ENCODE measurements at regions not wholly inside any gene's neighbourhood (a gene's known extent, or its start where the extent isn't known, plus 50 kb on each side); places are given as distances from the start of the nearest gene placed in this dataset.

DNA sequence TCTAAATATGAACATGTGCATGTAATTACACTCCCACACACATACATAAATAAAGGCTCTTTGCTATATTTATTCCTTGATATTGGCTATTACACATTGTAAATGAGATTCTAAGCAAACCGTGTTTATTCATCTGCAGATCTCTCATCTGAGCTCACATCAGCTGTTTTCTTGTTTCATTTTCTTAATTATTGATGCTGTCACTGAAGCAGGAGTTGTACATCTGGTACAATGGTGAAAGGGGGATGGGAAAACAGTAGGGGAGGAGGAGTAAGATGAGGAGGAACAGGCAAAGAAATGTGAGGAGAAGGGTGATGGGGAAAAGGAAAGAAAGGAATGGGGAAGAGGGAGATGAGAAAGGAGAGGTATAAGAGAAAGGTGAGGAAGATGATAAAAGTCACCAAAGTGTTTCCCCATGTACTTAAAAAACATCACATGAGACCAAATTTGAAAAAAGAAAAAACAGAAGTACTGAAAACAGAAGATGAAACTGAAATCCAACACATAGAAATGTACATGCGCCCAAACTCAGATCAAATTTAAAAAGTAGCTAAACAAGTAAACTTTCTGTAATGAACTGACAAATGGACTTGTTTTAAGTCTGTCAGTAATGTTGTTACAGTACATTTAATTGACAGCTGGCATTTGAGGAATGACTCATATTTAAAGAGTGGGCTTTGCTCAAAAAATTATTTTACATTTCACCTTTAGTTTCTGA lies 472.2 kb downstream of the ARL4A start:
- DNase-seq, result peak; percentile 61

DNA sequence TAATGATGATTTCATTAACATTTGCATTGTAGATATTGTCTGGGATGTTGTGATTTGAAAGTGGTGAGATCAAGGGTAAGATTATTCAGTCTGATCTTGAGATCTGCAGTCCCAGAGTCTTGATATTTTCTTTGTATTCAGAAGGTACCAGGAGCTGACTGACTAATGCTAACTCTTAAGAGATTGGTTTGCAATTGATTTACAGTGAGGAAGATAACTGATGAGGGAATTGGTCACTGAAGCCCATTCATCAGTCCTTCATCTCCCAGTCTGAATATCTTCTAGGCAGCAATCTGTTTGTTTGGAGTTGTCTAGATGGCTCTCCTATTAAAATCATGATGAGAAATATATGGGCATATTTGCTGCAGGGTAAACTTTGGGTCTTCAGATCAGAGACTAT lies 473.7 kb downstream of the ARL4A start:
- DNase-seq, result no peak

DNA sequence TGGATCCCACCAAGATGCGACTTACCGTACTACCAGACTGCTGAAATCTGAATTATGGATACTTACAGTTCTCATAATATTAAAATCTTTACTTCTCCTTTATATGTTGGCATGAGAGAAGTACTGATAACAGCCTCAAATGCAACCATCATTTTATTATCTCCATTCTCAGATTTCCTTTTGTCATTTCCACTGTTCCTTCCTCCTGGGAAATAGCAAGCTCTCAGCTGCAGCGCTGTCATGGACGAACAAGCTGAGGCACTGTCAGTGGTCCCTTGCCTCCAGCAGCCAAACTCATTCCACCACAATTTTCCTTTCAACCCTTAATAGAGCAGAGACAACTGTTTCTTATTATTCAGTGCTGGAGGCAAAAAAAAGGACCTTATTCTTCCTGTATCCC lies 478.4 kb downstream of the ARL4A start:
- no peak for DNase-seq

DNA sequence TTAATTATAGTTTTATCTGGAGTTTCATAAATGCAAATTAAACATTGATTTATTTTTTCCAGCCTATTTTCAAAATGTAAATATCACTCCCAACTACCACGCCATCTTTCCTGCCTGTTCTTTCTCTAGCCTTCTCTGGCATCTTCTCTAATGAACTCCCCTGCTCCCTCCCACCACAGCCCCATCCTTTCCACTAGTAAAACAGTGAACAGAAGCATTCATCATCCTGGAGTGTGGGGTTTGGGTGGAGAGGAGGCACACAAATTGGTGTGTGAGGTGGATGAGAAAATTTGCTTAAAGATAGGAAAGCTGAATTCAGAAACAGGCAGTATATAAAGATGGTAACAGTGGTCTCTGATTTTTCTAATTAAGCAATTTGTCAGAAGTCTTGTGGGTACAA lies 479.4 kb downstream of the ARL4A start:
- DNase-seq, result no peak

DNA sequence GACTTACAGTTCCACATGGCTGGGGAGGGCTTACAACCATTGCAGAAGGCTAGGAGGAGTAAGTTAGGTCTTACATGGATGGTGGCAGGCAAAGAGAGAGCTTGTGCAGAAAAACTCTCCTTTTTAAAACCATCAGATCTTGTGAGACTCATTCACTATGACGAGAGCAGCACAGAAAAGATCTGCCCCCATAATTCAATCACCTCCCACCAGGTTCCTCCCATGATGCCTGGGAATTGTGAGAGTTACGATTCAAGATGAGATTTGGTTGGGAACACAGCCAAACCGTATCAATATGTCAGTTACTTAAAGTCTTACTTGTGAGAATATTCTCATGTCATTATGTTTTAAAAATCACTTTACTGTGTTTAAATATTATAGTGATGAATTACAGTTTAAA lies 481.9 kb downstream of the ARL4A start:
- no peak for DNase-seq

DNA sequence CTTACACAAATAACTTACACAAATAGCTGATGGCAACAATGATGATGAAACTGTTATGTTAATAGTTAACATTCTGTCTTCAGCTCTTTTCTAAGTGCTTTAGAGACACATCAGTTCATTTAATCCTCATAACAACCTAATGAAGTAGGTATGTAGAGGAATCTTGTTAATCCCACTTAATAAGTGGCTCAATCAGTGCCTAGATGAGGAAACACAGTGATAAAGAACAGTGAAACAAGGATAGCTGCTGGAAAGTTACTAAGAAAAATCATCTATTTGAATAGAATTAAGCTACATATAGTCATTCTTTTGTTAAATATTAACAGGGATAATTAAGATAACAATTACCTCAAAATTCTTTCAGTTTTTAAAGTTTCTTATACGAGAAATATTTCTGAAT lies 487.6 kb downstream of the ARL4A start:
- no peak for DNase-seq

DNA sequence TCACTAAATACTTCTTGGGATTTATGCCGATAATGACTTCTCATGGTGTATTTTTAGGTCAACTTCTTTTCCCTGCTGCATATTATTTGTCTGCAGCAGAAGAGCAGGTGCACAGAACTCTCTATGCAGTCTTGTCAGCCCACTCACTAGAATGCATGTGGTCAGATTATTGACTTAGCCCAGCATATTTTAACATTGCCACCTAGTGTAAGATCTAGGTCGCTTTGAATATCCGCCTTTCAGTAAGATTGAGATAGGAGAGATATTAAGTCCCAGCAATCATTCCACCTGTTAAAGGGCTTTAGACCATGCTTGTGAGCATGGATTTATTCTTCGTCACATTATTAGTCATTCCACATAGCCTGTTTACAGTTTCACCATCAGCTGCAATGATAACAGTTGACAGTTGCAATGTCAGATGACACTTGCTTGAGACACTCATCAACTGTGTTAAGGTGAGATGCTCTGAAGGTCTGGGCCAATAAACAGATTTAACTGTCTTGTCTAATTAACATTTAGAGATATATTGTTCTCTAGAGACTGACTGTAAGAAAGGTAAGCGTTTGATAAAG lies 491.7 kb downstream of the ARL4A start:
- peak; percentile 55 for DNase-seq

DNA sequence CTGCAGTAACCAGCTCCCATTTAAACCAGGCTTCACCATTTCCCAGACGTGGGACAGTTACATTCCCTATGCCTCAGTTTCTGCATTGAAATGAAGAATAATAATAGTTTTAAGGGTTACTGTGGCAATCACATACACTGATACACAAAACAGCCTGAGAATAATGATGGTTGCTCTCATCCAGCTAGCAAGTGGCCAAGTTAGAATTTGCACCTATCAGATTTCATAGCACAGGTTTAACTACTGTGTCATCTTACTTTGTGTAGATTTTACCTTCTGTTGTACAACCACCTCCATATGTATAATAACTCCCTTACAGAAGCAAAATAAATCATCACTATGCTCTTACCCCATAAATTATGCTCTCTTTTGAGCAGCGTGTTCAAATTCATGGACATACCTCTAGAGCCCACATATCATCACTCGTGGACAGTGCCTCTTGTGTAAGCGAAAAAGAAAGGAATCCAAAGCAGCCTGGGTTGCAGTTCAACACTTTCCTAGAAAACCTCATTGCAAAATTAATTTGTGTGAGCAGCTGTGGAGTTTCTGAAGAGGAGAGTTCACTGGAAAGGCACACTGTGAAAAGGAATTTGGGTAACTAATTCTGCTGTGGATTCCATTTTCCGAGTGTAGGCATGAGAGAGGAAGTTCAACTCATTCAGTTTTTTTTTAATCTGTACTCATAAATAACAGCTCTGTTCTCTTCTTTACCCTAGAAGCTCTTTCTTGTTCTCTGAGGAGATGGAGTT lies 492.5 kb downstream of the ARL4A start:
- peak; percentile 80 for DNase-seq

DNA sequence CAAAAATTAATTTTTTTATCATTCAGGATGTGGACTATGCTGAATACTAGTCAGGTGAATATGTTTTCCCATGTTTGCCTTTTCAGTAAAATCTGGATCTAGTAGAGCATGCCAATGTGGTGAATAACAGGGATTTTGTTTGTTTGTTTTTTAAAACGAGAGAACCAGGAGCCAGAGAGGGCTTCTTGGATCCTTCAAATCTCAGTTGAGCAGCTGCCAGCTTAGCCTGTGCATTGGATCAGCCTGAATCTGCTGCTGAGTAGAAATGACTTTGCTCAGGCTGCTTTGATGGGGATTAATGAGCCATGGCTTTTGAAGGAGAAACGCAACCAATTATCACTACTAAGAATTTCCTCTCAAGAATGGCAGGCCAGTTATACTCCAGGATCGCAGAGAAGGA lies 493.8 kb downstream of the ARL4A start:
- peak; percentile 76 for DNase-seq

DNA sequence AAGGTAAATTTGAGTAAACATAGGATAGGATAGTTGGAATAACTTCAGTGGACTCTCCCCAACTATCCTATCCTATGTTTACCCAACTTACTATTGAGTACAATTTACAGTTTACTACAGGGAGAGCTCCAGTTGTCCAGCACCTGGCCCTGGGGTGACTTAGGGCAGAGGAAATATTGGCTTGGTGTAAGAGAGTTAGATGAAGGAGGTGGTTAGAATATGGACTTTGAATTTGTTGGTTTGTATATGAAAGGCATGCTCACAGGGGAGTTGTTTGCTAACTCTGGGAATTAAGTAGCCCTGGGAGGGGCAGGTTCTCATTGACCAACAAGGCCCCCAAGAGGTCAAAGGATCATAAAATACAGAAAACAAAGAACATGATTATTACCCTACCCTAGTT lies 497.7 kb downstream of the ARL4A start:
- no peak for DNase-seq

DNA sequence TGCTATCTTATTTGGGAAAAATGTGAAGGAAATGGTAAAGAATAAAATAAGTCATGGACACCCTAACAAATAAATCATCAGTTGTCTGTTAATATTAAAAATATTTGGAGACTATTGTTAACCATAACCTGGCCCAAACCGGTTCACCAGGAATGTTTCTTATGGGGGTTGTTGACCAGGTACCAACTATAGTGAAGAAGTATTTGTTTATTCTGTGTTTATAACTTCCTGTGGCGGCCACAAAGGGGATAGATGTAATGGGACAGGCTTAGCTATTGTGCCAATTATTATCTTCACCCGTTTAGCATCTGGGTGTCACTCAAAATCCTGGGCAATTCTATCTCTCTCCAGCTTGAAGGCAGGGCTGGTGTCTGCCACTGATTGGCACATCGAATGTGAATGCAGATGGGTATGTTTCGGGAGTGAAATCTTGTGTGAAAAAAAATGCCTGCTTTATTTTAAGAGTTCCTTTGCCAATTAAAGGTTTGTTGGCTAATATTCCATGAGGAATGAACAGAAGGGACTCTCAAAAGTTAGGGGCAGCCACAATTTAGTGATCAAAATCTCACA lies 500.9 kb downstream of the ARL4A start:
- DNase-seq, result peak; percentile 15

DNA sequence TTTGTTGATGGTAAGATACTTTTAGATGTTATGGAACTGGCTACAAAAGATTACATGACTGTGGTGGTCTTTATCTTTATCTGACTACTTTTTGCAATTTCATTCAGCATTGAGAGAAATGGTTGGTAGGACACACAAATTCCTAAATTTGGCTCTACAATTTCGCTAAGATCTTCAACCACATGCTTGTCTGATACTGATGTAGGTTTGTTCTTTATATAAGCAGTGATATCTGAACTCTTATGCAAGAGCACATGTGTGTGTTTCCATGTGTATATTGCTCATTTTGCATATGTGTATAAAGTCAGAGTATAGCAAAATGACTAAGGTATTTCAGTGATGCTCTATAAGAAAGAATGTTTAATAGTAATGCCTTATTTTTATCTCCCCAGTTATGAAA lies 501.5 kb downstream of the ARL4A start:
- no peak for DNase-seq

DNA sequence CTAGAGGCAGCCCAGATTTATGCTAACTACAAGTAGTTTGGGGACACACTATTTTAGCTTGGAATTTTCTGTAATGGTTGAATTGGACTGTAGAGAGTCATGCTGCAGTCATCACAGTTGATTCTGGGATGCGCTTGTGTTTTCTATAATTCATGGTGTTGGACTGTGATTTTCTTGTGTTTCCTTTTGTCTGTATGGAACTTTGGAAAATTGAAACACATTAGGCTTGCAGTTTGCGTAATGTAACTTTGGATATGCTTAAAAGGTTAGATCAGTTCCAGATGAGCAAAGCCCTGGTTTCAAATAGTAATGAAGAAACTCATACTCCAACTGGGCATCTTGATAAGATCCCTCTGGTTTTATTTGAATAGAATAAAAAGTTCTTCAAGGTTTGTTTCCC lies 502.2 kb downstream of the ARL4A start:
- no peak for DNase-seq

DNA sequence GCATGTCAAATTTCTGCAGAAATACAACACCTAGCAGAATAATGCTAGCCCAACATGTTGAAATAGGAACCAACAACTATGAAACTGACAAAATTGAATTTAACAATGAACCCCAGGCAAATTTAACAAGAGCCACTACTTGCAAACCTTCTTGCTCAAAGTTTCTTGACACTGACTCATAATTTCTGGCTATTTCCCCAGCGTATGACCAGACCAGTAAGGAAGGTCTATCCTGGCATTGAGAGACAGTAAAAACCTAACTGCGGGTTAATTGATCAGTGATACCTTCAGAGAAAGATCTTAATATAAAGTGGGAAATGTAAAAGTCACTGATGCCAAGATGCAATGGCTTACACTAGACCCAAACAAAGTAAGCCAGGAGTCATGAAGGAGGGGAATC lies 510.1 kb downstream of the ARL4A start:
- no peak for DNase-seq

DNA sequence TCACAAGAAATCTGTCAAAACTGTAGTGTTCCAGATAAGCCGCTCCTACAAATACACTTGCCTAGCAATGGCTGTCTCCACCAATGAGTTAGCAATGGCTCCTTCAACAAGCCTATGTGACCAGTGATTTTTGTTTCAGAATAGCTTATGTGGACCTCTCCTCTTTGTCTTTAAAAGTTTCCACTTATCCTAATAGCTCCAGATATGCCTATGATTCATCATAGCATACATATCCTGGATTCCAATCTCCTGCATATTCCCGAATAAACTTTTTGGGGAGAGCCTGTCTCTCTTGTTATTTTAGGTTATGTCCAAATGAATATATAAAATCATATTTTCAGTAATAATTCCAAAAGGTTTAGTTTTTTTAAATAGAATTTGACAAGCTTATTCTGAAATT lies 510.6 kb downstream of the ARL4A start:
- DNase-seq, result no peak

DNA sequence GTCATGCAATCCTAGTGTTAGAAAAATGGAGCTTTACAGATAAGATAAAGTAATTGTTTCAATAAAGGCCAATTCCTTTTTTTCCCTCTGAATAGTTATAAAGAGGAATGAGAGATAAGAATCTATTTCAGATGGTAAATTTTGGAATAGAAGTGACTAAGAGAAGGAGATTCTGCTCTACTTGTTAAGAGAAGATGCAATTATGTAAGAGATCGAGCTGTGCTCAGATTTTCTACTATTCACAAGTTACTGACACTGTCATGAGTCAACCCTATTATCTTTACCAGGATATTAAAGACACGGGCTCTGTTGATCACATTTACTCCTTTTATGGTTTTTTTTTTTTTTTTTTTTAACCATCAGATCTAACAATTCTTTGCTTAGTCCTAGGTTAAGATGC lies 511.3 kb downstream of the ARL4A start:
- DNase-seq, result no peak

DNA sequence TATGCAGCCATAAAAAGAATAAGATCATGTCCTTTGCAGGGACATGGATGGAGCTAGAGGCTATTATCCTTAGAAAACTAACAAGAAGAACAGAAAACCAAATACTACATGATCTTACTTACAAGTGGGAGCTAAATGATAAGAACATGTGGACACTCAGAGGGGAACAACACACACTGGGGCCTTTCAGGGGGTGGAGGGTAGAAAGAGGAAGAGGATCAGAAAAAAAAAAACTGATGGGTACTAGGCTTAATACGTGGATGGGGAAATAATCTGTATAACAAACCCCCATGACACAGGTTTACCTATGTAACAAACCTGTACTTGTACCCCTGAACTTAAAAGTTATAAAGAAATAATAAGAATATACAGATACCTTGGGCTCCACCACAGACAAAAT lies 514.2 kb downstream of the ARL4A start:
- no peak for DNase-seq

DNA sequence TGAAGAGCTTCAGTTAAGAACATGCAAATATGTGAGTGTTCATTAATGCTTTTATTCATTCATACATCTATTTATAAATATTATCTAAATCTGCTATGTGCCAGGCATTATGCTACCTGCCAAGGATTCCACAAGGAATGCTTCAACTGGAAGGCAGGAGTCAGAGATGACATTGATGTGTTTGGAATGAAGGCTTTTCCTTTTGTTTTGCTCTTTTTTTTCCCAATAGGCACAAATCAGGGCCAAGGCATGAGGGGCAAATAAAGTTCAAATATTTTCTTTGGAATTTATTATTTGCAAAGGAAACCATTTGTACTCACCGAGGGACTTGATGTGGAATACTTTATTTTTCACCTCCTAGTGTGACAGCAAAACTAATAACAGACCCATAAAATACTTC lies 530.3 kb downstream of the ARL4A start:
- no peak for DNase-seq

DNA sequence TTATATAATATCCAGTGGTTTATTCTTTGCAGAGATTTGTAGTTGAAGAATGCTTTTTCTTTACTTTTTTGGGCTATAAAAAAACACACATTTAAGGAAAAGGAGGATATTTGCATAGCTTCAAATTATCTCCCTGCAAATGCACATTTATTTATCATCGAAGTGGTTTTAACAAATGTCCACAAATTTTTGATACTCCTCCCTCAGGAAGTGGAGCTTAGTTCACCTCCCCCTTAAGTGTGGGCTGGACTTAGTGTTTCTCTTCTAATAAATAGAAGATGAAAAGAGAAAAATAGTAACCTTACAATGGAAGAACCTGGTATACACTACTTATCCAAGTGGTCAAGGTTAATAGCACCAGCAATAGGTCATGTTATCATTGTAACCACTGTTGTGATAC lies 537.6 kb downstream of the ARL4A start:
- no peak for DNase-seq

DNA sequence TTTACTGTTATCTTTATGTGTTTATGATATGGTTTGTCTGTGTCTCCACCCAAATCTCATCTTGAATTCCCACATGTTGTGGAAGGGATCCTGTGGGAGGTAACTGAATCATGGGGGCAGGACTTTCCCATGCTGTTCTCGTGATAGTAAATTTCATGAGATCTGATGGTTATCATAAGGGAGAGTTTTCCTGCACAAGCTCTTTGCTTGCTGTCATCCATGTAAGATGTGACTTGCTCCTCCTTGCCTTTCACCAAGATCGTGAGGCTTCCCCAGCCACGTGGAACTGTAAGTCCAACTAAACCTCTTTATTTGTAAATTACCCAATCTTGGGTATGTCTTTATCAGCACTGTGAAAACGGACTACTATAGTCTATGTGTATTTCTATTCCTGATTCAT lies 539.0 kb downstream of the ARL4A start:
- no peak for DNase-seq

DNA sequence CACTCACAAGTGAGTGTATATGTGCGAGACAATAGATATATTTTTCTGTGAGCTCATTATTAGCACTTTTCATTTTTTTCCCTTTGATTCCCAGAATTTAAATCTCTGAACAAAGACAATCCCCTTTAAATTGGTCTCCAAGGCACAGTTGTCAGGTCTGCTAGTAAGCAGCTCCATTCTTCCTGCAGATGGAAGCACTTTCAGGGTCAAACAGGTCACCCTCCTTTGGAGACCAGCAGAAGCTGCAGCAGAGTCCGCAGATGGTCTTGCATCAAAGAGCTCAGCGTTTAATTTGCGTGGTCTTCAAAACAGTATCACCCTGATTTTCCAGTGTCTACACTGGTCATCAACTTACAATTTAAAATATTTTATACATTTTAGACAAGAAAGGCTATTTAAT lies 543.8 kb downstream of the ARL4A start:
- no peak for DNase-seq

DNA sequence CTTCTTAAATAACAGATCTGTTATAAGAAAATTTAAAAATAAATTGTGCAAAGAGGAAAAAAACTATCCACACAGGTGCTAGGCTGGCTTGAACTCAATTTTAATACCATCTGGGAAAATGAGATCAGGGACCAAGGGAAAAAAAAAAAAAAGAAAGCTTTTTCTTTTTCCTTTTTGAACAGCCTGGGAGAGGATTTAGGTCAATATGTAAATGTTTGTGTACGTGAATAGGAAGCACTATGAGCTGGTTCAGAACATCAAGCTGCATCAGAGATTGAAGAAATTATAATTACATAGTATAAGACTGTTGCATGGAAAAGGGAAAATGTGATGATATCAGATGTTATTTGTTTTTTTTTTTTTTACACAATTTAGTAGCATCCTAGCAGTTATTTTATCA lies 548.0 kb downstream of the ARL4A start:
- DNase-seq, result peak; percentile 55

DNA sequence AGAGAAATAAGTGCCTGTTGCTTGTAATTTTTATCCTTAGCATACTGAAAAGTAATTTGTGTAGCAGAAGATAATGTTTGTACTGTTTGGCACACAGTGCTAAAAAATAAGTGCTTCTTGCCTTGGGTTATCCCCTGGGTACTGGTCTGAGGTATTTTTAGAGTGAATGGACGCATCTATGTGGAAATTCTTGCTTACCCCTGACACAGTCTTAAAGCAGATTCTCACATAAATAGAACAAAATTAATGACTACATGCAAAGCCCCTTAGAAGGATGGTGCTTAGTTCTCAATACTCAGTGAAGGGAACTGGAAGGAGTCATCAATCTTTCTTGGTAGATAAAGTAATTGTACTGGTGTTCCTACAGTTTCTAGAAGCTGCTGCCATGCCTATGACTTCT lies 548.6 kb downstream of the ARL4A start:
- no peak for DNase-seq

DNA sequence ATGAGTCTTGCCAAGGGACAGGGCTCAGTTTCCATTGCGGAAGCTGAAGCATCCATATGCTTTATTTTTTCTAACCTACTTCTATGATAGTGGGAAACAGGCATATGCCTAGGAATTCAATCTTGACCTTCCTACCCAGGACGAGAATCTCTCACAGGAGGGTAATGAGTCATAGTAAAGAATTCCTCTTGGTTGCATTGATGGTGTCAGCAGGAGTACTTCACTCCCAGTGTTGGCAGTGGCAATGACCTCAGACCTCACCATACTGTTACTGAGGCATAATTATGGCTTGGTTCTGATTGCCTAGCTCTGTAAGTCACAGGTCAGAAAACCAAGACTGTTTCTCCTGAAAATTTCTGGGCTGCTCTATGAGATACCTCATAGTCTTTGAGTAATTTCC lies 552.9 kb downstream of the ARL4A start:
- no peak for DNase-seq
